Smooth muscle cell (in vitro differentiated cells): ENCODE measurements at regions not wholly inside any gene's neighbourhood (a gene's known extent, or its start where the extent isn't known, plus 50 kb on each side); places are given as distances from the start of the nearest gene placed in this dataset.

Source experiments
- DNase-seq: peaks from one replicate; lab custom pipeline; 2025; ENCODE audit not compliant: unreplicated experiment; lab: John Stamatoyannopoulos, UW
- H2AFZ ChIP-seq: fragments of 200-600 bp; sonication (generic); 2 replicates; pipeline ENCODE4 v1.6.0; 2016; ENCODE audit warnings: antibody characterized with exemption, low read depth, mild to moderate bottlenecking
- H3F3A ChIP-seq: fragments of 200-600 bp; sonication (generic); 2 replicates; pipeline ENCODE4 v1.6.0; 2017; ENCODE audit warnings: antibody characterized with exemption, low read depth
- H3K27ac ChIP-seq: fragments of 200-600 bp; sonication (generic); 2 replicates; pipeline ENCODE4 v1.5.1; 2016; ENCODE audit warnings: low read depth, mild to moderate bottlenecking
- H3K27me3 ChIP-seq: fragments of 200-600 bp; sonication (generic); 2 replicates; pipeline ENCODE4 v1.6.1; 2016; ENCODE audit warnings: low read depth, mild to moderate bottlenecking
- H3K36me3 ChIP-seq: fragments of 200-600 bp; sonication (generic); 2 replicates; pipeline ENCODE4 v1.5.1; 2016; ENCODE audit warnings: low read depth
- H3K4me1 ChIP-seq: fragments of 200-600 bp; sonication (generic); 2 replicates; pipeline ENCODE4 v1.5.1; 2016; ENCODE audit warnings: low read depth
- H3K4me2 ChIP-seq: fragments of 200-600 bp; sonication (generic); 2 replicates; pipeline ENCODE4 v1.6.0; 2016; ENCODE audit warnings: mild to moderate bottlenecking
- H3K4me3 ChIP-seq: fragments of 200-600 bp; sonication (generic); 2 replicates; pipeline ENCODE4 v1.5.1; 2016; ENCODE audit warnings: mild to moderate bottlenecking
- H3K79me2 ChIP-seq: fragments of 200-600 bp; sonication (generic); 2 replicates; pipeline ENCODE4 v1.6.0; 2016; ENCODE audit warnings: low read depth, mild to moderate bottlenecking
- H3K9ac ChIP-seq: fragments of 200-600 bp; sonication (generic); 2 replicates; pipeline ENCODE4 v1.6.0; 2016; ENCODE audit warnings: low read depth
- H3K9me3 ChIP-seq: fragments of 200-600 bp; sonication (generic); replicated peaks from 2 replicates; pipeline ENCODE4 v1.5.1; 2016; ENCODE audit warnings: low read depth
- H4K20me1 ChIP-seq: fragments of 200-600 bp; sonication (generic); 2 replicates; pipeline ENCODE4 v1.6.0; 2016; ENCODE audit warnings: low read depth
- CTCF ChIP-seq: fragments of 200-600 bp; sonication (generic); IDR thresholded peaks from 2 replicates; pipeline ENCODE4 v1.5.1; 2017; ENCODE audit warnings: borderline replicate concordance, mild to moderate bottlenecking, antibody characterized with exemption; ENCODE audit not compliant: insufficient read depth, poor library complexity, severe bottlenecking
- WGBS: methylation state at CpG from one replicate; pipeline ENCODE4 v1.1.7; 2016; ENCODE audit warnings: low lambda C conversion rate; 5-methylcytosine and 5-hydroxymethylcytosine counted together

GRCh38 chr2:204184226-204184625, 247.7 kb downstream of the ICOS start:
- no peaks in the 10 kb centered on the region for H3K79me2 ChIP-seq
- no peaks in the 10 kb centered on the region for H4K20me1 ChIP-seq
- H3K4me3 ChIP-seq, result no peak overlapping the region
- no peaks in the 10 kb centered on the region for H3K36me3 ChIP-seq
- H3K9ac ChIP-seq, result no peak overlapping the region
- H3K4me2 ChIP-seq, result no peak overlapping the region
- no peak for DNase-seq
- no peaks in the 10 kb centered on the region for H3K27me3 ChIP-seq
- no peaks in the 10 kb centered on the region for H3K9me3 ChIP-seq
- 70% methylated on average over 4 of the region's 4 CpGs for WGBS
- H3F3A ChIP-seq, result no peaks in the 10 kb centered on the region
- no peak overlapping the region for H2AFZ ChIP-seq
- TF ChIP-seq CTCF, result no peak
- no peaks in the 10 kb centered on the region for H3K4me1 ChIP-seq
- no peak overlapping the region for H3K27ac ChIP-seq

GRCh38 chr2:204187229-204188083, 250.9 kb downstream of the ICOS start:
- H3K27me3 ChIP-seq, result no peaks in the 10 kb centered on the region
- H3K9me3 ChIP-seq, result no peaks in the 10 kb centered on the region
- H3F3A ChIP-seq, result no peaks in the 10 kb centered on the region
- no peak overlapping the region for H2AFZ ChIP-seq
- no peaks in the 10 kb centered on the region for H3K79me2 ChIP-seq
- WGBS, result 92% methylated on average over 4 of the region's 4 CpGs
- H3K9ac ChIP-seq, result no peak overlapping the region
- H3K4me1 ChIP-seq, result no peaks in the 10 kb centered on the region
- no peak for TF ChIP-seq CTCF
- no peak overlapping the region for H3K4me2 ChIP-seq
- no peak overlapping the region for H3K27ac ChIP-seq
- no peak for DNase-seq
- H3K36me3 ChIP-seq, result no peaks in the 10 kb centered on the region
- no peaks in the 10 kb centered on the region for H4K20me1 ChIP-seq
- no peak overlapping the region for H3K4me3 ChIP-seq

- no peaks in the 10 kb centered on the region for H3K9me3 ChIP-seq
- no peaks in the 10 kb centered on the region for H3K27me3 ChIP-seq
- H3K36me3 ChIP-seq, result no peaks in the 10 kb centered on the region
- no peaks in the 10 kb centered on the region for H4K20me1 ChIP-seq
- no peak overlapping the region for H3K27ac ChIP-seq
- no peaks in the 10 kb centered on the region for H3K4me1 ChIP-seq
- no peaks in the 10 kb centered on the region for H3K79me2 ChIP-seq
- H3F3A ChIP-seq, result no peaks in the 10 kb centered on the region
- H2AFZ ChIP-seq, result no peak overlapping the region
- no peak overlapping the region for H3K9ac ChIP-seq
- no peak overlapping the region for H3K4me2 ChIP-seq
- no peak for DNase-seq
- no peak overlapping the region for H3K4me3 ChIP-seq
- no peak for TF ChIP-seq CTCF
Measured at GRCh38 chr2:204191574-204191973, 255.0 kb downstream of the ICOS start.

GRCh38 chr2:204195498-204195897, 258.9 kb downstream of the ICOS start:
- Histone ChIP-seq H3F3A (no peaks in the 10 kb centered on the region), H3K9ac (no peak overlapping the region), H3K4me1 (no peaks in the 10 kb centered on the region), H3K9me3 (no peaks in the 10 kb centered on the region), H3K27me3 (no peaks in the 10 kb centered on the region), H3K4me2 (no peak overlapping the region), H2AFZ (no peak overlapping the region), H3K79me2 (no peaks in the 10 kb centered on the region), H4K20me1 (no peaks in the 10 kb centered on the region), H3K36me3 (no peaks in the 10 kb centered on the region), H3K4me3 (no peak overlapping the region), H3K27ac (no peak overlapping the region)
- TF ChIP-seq CTCF, result no peak
- 53% methylated on average over 4 of the region's 4 CpGs for WGBS
- no peak for DNase-seq
